HEK293 (cell line): ENCODE measurements at regions not wholly inside any gene's neighbourhood (a gene's known extent, or its start where the extent isn't known, plus 50 kb on each side); places are given as distances from the start of the nearest gene placed in this dataset.

Experiments used
- ZNF24 ChIP-seq: fragments of 450-650 bp; formaldehyde crosslinking; IDR thresholded peaks from 2 replicates; pipeline ENCODE4 v1.5.1; 2016; ENCODE audit warnings: missing biosample characterization, missing genetic modification characterization
- ZNF280D ChIP-seq: fragments of 450-650 bp; formaldehyde crosslinking; IDR thresholded peaks from 2 replicates; pipeline ENCODE4 v1.5.1; 2016; ENCODE audit warnings: missing biosample characterization, missing genetic modification characterization
- ZNF843 ChIP-seq: fragments of 450-650 bp; formaldehyde crosslinking; IDR thresholded peaks from 2 replicates; pipeline ENCODE4 v1.5.1; 2016; ENCODE audit warnings: missing biosample characterization, missing genetic modification characterization
- TF ChIP-seq, protein P1 (sequence below): fragments of 450-650 bp; formaldehyde crosslinking; IDR thresholded peaks from 2 replicates; pipeline ENCODE4 v1.5.1; 2016; ENCODE audit warnings: missing biosample characterization, missing genetic modification characterization

DNA sequence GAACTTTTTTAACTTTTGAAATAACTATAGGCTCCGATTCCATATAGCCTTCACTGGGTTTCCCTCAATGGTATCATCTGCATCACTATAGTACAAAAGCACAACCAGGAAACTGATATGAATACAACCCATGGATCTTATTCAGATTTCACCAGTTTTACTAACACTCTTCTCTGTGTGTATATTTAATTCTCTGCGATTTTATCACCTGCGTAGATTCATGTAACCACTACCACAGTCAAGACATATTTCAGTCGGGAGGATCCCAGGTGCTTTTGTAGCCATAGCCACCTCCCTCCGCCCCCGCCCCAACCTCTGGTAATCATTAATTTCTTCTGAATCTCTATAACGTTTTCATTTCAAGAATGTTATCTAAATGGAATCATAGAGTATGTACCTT, 82.8 kb upstream of the C7orf33 start:
- TF ChIP-seq, protein P1, sequence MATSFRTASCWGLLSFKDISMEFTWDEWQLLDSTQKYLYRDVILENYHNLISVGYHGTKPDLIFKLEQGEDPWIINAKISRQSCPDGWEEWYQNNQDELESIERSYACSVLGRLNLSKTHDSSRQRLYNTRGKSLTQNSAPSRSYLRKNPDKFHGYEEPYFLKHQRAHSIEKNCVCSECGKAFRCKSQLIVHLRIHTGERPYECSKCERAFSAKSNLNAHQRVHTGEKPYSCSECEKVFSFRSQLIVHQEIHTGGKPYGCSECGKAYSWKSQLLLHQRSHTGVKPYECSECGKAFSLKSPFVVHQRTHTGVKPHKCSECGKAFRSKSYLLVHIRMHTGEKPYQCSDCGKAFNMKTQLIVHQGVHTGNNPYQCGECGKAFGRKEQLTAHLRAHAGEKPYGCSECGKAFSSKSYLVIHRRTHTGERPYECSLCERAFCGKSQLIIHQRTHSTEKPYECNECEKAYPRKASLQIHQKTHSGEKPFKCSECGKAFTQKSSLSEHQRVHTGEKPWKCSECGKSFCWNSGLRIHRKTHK (tag by site-specific recombination) = no peak
- no peak for TF ChIP-seq ZNF843 (tag by site-specific recombination)
- no peak for TF ChIP-seq ZNF24 (tag by site-specific recombination)
- TF ChIP-seq ZNF280D (tag by site-specific recombination) = no peak
